Neural crest cell (in vitro differentiated cells): ENCODE measurements at regions not wholly inside any gene's neighbourhood (a gene's known extent, or its start where the extent isn't known, plus 50 kb on each side); places are given as distances from the start of the nearest gene placed in this dataset.
"Not testable (repeated sequence)": the region's sequence is repeated elsewhere in the genome, so short reads cannot be mapped to it uniquely, and the experiment has no call there.

Experiments
- DNase-seq: peaks from one replicate; pipeline ENCODE4 v3.0.0; 2021; ENCODE audit warnings: low read depth, mixed read lengths, low spot score
- H3K27ac Mint-ChIP-seq: one replicate; pipeline ENCODE4 v1.8.0; 2021; ENCODE audit warnings: mild to moderate bottlenecking, mixed read lengths; ENCODE audit not compliant: unreplicated experiment
- H3K27me3 Mint-ChIP-seq: 2 replicates; pipeline ENCODE4 v1.8.0; 2021; ENCODE audit warnings: low read depth, mild to moderate bottlenecking, mixed read lengths
- H3K36me3 Mint-ChIP-seq: 2 replicates; pipeline ENCODE4 v1.8.0; 2021; ENCODE audit warnings: low read depth, mild to moderate bottlenecking, mixed read lengths
- H3K4me1 Mint-ChIP-seq: 2 replicates; pipeline ENCODE4 v1.8.0; 2021; ENCODE audit warnings: mixed read lengths
- H3K4me3 Mint-ChIP-seq: one replicate; pipeline ENCODE4 v1.8.0; 2021; ENCODE audit warnings: mild to moderate bottlenecking, mixed read lengths
- H3K9me3 Mint-ChIP-seq: 2 replicates; pipeline ENCODE4 v1.8.0; 2021; ENCODE audit warnings: mixed read lengths
- TF ChIP-seq, protein P1 (sequence below): fragments of 200-600 bp; sonication (generic); conservative IDR thresholded peaks from 2 replicates; pipeline ENCODE4 v1.5.0; 2021; ENCODE audit warnings: antibody characterized with exemption, mild to moderate bottlenecking

DNA sequence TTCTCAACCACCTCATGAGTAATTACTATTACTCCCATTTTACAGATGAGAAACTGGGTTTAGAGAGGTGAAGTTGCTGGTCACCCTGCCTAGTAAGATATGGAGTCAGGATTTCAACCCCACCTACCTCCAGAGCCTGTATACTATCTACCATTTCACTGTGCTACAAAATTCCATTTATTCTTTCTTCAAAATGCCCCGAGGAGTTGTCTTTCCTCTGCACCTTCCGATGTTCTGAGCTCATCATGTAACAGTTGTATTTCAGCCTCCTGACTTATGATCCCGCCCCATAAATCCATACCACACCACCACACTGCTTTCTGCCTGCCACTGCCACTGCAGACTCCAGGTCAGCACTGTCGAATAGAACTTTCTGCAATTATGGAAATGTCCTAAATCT is 71.3 kb upstream of the SLC25A36 start:
- no peaks in the 10 kb centered on the region for H3K4me1 Mint-ChIP-seq
- H3K36me3 Mint-ChIP-seq: no peaks in the 10 kb centered on the region
- H3K4me3 Mint-ChIP-seq: no peak overlapping the region
- TF ChIP-seq, protein P1, sequence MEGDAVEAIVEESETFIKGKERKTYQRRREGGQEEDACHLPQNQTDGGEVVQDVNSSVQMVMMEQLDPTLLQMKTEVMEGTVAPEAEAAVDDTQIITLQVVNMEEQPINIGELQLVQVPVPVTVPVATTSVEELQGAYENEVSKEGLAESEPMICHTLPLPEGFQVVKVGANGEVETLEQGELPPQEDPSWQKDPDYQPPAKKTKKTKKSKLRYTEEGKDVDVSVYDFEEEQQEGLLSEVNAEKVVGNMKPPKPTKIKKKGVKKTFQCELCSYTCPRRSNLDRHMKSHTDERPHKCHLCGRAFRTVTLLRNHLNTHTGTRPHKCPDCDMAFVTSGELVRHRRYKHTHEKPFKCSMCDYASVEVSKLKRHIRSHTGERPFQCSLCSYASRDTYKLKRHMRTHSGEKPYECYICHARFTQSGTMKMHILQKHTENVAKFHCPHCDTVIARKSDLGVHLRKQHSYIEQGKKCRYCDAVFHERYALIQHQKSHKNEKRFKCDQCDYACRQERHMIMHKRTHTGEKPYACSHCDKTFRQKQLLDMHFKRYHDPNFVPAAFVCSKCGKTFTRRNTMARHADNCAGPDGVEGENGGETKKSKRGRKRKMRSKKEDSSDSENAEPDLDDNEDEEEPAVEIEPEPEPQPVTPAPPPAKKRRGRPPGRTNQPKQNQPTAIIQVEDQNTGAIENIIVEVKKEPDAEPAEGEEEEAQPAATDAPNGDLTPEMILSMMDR: no peak
- DNase-seq: no peak
- peaks cover 2% of the 10 kb centered on the region for H3K9me3 Mint-ChIP-seq
- H3K27me3 Mint-ChIP-seq: peaks cover 6% of the 10 kb centered on the region
- no peak overlapping the region for H3K27ac Mint-ChIP-seq

DNA sequence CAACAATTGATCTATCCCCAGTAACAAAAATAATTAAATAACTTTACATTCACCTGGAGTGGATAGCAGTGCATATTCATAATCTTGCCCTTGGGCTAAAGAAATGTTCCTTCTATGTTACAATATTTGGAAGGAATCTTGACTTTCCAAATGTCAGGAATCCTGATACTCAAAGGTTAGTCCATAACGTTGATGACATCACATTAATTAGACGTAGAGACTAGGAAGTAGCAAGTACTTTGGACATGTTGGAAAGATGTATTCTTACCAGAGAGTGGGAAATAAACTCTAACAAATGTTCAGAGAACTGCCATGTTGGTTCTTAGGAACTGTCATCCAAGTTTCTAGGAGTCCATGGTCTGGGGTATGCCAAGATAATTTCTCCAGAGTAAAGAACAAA is 70.6 kb upstream of the SLC25A36 start:
- no peak overlapping the region for H3K4me3 Mint-ChIP-seq
- no peak for DNase-seq
- no peaks in the 10 kb centered on the region for H3K9me3 Mint-ChIP-seq
- no peaks in the 10 kb centered on the region for H3K4me1 Mint-ChIP-seq
- TF ChIP-seq, protein P1: no peak
- H3K27me3 Mint-ChIP-seq: peaks cover 6% of the 10 kb centered on the region
- no peaks in the 10 kb centered on the region for H3K36me3 Mint-ChIP-seq
- H3K27ac Mint-ChIP-seq: no peak overlapping the region

DNA sequence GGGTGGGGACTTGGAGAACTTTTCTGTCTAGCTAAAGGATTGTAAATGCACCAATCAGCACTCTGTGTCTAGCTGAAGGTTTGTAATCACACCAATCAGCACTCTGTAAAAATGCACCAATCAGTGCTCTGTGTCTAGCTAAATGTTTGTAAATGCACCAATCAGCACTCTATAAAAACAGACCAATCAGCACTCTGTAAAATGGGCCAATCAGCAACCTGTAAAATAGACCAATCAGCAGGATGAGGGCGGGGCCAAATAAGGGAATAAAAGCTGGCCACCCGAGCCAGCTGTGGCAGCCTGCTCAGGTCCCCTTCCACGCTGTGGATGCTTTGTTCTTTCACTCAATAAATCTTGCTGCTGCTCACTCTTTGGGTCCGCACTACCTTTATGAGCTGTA is 69.5 kb upstream of the SLC25A36 start:
- H3K4me3 Mint-ChIP-seq, H3K4me1 Mint-ChIP-seq, DNase-seq, H3K9me3 Mint-ChIP-seq, H3K27ac Mint-ChIP-seq, H3K36me3 Mint-ChIP-seq, H3K27me3 Mint-ChIP-seq: not testable (repeated sequence)

DNA sequence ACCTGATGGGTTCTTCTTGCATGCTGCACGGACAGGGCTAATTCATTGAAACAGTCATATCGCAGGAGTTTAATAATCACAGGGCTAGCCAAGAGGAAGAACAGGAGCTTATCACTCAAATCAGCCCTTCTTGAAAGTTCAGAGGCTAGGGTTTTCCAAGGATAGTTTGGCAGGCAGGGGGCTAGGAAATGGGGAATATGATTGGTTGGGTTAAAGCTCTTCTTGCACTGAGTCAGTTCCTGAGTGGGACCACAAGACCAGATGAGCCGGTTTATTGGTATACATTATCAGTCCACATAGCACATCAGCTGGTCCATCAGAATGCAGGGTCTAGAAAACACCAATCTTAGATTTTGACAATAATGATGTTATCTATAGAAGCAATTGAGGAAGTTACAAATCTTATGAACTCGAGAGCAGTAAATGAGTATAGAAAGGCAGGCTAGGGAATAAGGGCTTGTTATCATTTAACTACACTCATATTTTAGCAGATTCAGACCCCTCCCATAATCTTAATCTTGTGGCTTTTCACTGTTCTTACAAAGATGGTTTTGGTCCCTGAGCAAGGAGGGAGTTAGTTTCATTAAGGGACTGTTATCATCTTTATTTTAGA is 58.1 kb upstream of the SLC25A36 start:
- TF ChIP-seq, protein P1: no peak
- peaks cover 4% of the 10 kb centered on the region for H3K36me3 Mint-ChIP-seq
- H3K27ac Mint-ChIP-seq: no peak overlapping the region
- H3K4me1 Mint-ChIP-seq: no peaks in the 10 kb centered on the region
- H3K9me3 Mint-ChIP-seq: peaks cover 18% of the 10 kb centered on the region
- H3K27me3 Mint-ChIP-seq: peaks cover 10% of the 10 kb centered on the region
- no peak for DNase-seq
- H3K4me3 Mint-ChIP-seq: no peak overlapping the region

DNA sequence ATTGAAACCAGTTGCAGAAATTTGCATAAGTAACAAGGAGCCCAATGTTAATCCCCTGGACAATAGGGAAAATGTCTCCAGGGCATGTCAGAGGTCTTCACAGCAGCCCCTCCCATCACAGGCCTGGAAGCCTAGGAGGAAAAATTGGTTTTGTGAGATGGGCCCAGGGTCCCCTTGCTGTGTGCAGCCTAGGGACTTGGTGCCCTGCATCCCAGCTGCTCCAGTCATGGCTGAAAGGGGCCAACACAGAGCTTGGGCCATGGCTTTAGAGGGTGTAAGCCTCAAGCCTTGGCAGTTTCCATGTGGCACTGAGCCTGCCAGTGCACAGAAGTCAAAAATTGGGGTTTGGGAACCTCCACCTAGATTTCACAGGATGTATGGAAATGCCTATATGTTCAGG is 55.9 kb upstream of the SLC25A36 start:
- H3K4me3 Mint-ChIP-seq, H3K27me3 Mint-ChIP-seq, H3K27ac Mint-ChIP-seq, H3K4me1 Mint-ChIP-seq, H3K36me3 Mint-ChIP-seq, DNase-seq: not testable (repeated sequence)
- peaks cover 13% of the 10 kb centered on the region for H3K9me3 Mint-ChIP-seq
